SHP77 (cell line): ENCODE measurements at regions not wholly inside any gene's neighbourhood (a gene's known extent, or its start where the extent isn't known, plus 50 kb on each side); places are given as distances from the start of the nearest gene placed in this dataset.
"Not testable (repeated sequence)": the region's sequence is repeated elsewhere in the genome, so short reads cannot be mapped to it uniquely, and the experiment has no call there.

Source experiments
- DNase-seq, 2 experiments: peaks; one replicate each; lab custom pipeline; 2025; lab: John Stamatoyannopoulos, UW

DNA sequence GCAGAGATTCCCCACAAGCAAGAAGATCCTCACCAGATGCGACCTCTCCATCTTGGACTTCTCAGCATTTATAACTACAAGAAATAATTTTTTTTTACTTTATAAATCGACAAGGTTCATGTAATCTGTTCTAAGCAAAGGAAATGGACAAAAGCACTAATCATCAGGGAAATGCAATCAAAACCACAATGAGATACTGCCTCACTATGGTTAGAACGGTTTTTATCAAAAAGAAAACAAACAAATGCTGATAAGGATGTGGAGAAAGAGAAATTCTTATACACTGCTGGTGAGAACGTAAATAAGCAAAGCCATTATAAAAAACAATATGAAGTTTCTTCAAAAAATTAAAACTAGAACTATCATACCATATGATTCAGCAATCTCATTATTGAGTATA lies 1382.6 kb downstream of the ARAP2 start:
- no peak for DNase-seq

DNA sequence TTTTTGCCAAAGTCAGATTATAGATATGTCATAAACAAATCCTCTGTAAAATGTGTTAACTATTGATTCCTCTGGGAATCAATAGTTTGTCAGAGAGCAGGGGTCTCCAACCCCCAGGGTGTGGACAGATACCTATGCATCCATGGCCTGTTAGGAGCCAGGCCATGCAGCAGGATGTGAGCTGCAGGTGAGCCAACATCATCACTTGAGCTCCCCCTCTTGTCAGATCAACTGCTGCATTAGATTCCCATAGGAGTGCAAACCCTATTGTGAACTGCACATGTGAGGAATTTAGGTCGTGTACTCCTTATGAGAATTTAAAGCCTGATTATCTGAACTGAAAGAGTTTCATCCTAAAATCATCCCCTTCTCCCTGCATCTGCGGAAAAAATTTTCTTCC lies 1365.4 kb downstream of the ARAP2 start:
- peak in 1 of 2 experiments; percentile 8 for DNase-seq

DNA sequence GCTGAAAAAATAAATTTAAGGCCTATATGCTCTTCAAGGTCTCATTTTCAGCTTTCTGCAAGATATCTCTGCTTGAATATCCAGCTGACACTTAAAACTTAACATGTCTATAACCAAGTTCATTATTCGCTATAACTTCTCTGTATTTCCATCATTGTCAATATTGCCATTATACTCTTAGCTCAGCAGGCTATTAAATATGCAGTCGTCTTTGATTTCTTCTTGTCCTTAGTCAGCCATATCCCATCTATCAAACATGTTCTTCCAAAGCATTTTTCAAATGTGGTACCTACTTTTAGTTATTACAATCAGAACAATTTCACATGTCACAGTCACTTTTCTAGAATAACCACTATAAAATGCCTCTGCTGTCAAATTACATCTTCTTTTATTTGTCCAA lies 1364.1 kb downstream of the ARAP2 start:
- DNase-seq, result no peak

DNA sequence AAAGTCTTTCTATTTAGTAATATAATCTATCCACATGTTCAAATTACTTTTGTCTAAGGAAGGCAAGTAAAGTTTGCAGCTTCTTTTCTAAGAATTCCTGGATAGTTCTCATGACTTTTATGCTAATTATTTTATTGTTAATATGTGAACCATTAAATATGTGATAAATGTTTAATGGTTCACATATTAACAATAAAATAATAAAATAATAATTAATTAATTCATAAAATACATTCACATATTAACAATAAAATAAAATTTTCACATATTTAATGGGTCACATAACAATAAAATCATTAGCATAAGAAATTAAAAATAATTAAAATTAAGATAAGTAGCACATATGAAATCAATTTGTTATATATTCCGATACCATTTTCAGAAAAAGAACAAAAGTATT lies 1352.4 kb downstream of the ARAP2 start:
- no peak for DNase-seq

DNA sequence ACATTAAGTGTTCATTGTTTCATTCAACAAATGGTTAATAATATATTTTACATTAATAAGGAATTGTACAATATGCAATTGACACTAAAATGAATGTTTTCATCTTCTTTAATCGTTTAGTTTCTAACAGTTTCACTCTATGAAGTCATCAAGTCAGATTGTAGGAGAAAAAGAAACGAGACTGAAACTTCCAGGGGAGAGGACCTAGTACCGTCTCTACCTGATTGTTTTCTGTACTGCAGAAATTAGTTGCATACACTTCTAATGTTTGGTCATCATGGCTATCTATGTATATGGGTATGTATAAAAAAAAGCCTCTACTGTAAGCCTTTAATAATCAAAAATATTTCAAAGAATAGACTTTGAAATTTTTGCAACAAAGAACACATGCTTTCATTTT lies 1350.9 kb downstream of the ARAP2 start:
- DNase-seq, result no peak

DNA sequence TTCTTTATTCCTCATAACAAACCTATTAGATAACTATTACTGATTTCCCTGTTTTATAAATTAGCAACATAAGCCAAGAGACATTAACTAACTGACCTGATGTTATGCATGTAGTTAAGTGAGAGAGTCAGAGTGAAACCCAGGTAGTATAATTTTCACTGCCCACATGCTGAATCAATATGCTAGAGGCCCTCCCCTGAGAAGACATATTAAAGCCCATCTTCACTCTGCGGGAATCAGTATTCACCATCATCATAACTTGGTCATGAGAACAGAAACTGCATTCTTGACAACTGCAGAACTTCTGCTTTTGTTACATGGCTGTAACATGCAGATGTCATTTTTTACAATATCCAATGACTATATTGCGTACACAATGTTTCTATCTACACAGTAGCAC lies 1324.3 kb downstream of the ARAP2 start:
- no peak for DNase-seq

DNA sequence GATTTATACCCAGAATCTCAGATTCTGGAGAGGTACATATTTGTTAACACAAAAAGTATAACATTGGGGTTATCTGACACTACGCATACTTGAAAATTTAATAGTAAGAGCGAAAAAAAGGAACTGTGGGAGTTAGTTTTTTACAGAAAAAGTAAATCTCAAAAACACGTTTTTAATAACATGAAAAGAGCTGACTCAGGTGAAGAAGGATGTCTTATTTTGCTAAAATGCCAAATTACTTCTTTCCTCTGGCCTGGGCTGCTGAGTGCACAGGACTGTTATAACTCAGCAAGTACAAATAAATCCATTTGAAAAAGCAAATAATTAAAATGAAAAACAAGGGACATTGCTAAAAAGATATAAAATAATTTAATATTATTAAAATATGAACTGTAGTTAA lies 1322.9 kb downstream of the ARAP2 start:
- DNase-seq, result no peak

DNA sequence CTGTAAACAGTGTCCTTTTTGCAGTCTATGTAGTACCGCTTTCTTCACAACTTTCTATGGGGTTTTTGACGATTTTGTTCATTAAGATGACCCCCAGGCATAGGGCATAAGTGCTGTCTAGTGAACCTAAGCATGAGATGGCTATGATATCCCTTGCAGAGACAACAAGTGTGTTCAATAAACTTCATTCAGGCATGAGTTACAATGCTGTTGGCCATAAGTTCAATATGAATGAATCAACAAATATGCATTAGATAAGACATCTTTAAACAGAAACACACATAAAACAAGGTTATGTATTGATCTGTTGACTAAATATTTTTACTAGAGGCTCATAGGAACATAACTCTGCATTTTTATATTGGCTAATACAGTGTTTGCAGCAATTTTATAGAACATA lies 1322.0 kb downstream of the ARAP2 start:
- DNase-seq, result no peak

DNA sequence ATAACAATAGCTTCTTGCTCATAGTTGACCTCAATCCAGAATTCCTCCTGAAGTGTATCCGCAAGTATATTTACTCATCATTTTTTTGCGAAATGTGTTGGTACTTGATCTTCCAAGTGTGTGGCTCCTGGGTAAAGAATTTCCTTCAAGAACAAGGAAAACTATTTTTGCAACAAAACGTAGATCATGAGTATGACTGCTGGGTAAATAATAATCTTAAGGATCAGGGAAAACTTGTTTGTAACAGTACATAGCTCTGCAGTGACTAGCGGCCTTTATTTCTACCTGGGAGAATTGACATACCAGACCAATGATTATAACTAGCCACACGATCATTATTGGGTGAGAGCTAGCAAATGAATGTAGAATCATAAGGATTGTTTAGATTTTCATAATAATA lies 1311.7 kb downstream of the ARAP2 start:
- DNase-seq, result no peak

DNA sequence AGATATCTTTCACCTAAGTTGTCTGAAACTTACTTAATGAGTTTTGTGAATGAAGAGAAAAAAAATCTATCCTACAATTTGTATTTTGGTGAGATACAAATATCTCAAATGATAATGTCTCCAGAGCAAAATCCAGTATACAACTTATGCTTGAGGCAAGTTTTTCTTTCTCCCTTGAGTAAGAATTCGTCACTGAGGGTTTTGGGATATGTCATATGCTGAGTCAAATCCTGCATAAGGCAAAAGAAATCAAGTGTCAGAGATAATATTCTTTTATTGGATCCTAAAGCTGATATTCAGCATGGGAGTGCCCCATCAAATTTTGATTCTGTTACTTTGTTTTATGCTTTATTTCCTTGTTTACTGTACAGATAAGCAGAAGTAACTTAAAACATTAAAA lies 1308.6 kb downstream of the ARAP2 start:
- no peak for DNase-seq

DNA sequence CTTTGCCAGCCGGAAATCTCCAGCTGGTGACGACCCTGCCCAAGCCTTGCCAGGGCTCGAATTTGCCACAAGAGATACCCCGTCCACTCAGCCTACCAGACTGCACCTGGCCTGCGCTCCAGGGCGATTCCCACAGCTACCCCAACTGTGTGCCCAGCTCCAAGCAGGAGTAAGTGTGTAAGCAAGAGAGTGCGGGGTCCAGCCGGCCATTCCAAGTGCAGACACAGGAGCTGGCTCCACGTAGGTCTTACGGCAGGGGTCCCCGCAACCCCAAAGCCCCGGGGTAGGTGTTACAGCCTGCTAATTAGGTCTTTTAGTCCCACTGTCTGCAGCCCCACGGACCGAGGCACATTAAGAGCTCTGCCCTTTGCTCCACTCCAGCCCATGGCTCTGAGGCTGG lies 1305.2 kb downstream of the ARAP2 start:
- no peak for DNase-seq

DNA sequence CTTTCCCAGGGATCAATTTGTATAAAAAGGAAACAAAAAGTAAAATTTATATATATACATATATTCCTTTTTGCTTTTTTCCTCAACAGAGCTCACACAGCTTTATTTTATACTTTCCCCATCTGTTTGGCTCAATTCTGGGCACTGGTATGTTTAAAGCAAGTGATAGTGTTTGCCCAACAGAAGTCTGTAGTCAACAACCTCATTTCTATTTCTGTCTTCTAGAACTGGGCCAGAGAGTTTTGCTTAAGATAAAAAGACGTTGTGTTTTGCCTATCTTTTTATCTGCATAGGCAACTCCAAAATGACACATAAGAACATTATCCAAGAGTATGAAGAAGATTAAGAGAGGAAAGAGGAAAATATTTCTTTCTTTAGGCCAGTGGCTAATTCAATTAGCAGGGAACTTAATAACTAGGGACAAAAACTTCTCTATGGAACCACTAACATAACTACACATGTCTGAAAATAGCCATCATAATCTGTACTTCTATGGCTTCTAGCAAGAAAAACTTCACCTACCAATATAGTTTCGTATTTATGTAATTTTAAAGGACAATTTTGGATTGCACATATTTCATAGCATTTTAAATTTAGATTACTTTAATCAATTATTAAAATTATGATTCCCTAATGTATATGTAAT lies 1300.5 kb downstream of the ARAP2 start:
- no peak for DNase-seq

DNA sequence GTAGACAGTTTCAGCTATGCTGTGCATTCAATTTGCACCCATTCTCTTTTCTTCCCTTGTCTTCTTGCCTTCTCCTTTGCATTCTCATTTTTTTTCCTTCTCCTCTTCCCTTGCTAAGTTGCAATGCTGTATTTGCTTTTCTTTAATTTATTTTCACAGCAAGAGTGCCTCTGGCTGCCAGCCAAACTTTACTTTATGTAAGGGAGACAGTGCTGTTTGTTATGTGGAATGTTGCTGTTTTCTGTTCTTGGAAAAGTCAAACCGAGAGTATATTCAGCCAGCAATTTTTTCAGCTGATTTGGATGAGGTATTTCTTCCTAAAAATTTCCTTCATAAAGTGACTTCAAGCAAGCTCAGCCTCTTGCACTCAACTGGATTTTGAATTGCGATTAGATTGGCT lies 1293.4 kb downstream of the ARAP2 start:
- peak in 1 of 2 experiments; percentile 8 for DNase-seq

DNA sequence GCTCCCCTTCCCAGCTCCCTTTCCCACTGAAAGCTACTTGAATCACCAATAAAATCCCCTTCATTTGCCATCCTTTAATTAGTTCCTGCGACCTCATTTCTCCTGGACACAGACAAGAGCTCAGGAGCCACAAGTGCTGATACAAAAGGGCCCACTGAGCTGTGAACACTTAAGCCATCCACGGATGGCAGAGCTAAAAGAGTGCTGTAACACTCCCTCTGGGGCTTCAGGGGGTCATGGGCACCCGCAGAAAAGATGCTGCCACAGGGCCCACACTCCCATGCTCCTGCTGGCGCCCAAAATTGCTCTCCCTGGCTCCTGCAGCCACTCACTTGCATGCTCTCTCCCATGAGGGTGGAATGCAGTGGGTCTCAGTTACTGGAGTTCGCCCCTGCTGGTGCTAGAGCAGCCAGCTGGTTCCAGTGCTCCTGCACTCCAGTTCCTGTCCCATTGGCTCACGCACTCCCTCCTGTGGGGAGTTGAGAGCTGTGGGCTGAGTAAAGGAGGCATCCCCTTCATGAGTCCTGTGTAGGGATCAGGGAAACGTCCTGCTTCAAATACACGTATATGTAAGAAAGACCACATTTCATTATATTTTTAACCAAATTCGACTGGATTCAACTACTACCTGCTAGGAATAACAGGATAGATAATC lies 1291.0 kb downstream of the ARAP2 start:
- no peak for DNase-seq

DNA sequence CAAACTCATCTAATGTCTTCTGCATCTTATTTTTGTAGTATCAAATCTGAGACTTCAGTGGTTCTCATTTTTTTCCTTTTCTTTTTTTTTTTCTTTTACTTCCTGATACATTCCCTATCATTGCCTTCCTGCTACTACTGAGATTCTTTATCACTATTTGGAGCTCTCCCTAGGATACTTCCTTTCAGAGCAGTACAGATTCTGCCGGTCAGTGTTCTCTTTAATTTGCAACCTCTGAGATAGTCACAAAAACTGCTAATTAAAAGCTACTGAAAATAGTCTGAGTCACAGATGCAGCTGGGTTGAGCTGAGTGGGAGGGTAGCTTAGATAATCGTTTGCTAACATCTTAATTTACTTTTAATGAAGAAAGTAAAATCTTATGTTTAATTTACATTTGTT lies 1279.7 kb downstream of the ARAP2 start:
- no peak for DNase-seq

DNA sequence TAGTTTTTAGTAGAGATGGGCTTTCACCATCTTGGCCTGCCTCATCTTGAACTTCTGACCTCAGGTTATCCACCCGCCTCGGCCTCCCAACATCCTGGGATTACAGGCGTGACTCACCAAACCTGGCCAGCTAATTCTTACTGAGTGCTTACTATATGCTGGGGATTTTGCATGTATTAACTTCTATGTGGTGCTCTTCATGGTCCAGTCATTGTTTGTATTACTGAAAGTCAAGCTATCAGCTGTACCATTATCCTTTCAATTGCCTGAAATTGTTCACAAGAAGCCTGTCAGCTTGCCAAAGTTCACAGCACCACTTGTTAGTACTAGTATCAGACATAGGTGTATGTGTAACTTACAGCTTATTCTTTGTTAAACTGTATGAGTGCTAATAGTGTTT lies 1272.1 kb downstream of the ARAP2 start:
- DNase-seq, result no peak

DNA sequence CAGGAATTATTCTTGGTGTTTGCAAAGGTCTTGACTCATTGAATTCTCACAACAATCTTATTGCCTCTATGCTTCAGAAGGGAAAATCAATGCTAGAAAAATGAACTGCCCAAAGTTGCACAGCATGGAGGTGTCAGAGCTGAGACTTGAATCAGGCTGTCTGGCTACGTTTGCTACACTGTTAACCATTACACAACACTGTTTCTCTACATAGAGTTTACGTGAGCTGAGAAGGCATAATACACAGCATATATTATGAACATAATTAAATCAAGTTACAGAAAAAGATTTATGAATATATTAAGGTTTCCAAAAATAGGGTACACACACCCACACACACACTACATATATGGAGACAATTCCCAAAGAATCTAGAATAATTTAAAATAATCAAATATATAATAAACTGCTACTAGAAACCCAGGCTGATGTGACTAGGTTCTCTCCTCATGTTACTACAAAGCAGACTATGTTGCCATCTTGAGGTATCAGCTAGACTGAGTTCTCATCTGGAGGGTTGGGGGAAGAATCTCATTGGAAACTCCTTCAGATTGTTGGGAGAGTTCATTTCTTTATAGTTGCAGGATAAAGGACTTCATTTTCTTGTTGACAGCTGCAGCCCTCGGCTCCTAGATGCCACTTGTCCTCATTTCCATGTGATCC lies 1270.5 kb downstream of the ARAP2 start:
- DNase-seq, result no peak

DNA sequence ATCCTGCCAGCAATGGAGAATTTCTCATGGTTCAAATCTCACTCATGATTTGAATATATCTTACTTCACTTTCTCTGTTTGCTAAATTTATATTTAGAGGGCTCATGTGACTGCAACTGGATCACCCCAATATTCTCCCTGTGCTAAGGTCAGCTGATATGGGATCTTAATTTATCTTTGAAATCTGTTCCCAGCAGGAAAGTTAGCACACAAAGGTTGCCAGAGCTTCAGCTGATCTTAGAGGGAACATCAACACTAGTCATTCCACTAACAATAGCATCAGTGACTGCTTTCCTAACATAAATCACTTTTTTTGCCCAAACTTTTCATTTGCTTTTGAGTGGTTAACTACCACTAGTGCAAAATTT lies 1270.0 kb downstream of the ARAP2 start:
- no peak for DNase-seq

DNA sequence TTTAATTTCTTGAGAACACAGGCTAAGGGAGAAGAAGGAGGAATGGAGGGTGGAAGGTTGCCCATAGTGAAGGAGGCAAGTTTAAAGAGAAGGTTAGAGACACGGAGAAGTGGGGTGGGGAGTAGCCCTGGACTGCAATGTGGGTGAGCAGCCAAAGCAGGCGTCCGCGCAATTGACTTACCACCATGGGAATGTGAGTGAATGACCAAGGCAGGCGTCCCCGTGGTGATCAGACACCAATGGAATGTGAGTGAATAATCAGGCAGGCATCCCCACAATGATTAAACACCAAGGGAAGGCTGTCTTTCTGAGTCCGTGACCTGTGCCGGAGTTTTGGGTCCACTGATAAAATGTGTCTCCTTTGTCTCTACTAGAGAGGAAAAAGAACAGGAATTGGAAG lies 1223.1 kb downstream of the ARAP2 start:
- DNase-seq, result not testable (repeated sequence)

DNA sequence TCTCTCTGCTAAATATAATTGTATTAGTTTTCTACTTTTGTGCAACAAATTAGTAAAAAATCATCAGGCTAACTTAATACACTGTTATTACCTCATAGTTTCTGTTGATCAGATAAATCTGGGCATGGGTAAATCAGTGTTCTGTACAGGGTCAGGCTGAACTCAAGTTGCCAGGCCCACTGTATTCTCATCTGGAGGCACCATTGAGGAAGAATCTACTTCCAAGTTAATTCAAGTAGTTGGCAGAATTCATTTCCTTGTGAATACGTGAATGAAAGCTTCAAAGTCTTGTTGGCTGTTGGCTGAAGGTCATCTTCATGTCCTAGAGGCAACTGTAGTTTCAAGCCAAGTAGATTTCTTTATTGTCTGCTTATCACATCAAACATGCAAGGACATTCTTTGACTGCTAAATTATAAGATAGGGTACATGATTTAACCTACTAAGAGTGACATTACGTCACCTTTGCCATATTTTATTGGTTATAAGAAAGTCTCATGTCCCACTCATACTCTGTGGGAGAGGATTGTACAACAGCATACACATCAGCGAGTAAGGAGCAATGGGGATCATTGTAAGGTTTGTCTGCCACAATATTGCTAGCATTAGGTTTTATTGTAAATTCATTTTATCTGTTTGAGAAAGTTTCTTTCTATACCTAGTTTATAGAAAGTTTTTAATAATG lies 1219.0 kb downstream of the ARAP2 start:
- DNase-seq, result no peak

DNA sequence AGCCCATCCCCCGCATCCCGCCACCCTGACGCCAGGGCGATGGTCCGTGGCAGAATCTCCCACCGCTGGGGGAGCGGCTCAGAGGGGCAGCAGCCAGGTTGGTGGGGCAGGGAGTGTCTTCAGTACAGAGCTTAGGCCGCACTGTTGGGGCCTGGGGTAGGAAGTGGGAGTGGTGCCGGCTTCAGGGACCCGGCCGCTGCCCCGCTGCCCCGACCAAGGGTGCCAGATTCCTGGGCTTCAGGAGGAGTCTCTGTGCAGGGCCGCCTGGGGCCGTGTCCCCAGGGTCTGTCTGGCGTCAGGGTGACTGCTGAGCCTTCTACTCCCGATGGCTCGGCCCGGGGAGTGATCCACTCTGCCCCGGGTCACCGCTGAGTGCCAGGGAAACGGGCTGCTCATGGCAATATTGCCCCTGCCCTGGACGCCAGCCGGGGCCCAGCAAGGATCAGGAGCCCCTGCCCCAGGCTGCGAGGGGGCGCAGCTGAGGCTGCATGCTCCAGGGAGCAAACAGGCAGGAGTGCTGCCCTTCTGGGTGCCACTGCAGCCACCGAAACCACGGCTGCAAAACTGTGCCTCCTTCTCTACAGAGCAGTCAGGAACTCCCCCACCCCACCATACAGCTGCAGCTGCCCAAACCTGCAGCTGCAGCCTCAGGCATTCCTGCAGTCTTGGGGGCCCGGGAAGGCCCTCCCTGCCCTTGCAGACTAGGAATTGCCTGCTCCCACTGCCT lies 1206.1 kb downstream of the ARAP2 start:
- DNase-seq, result no peak

DNA sequence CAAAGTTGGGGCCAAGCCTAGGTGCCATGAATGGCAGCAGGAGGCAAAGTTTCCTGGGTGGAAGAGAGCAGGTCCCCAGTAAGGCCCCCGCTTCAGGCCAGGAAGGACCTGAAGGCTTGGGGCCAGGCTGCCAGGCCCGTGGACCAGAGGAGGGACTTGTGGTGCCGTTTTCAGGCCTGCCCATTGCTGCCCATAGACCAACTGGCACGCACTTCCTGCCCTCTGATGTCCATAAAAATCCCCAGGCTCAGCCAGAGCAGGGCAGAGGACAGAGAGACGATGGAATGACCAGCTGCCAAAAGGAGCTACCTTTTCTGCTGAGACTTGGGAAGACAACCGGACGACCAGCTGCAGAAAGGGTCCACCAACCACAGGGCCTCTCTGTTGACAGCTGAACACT lies 1205.5 kb downstream of the ARAP2 start:
- no peak for DNase-seq
